ENCODE measurements at regions not wholly inside any gene's neighbourhood (a gene's known extent, or its start where the extent isn't known, plus 50 kb on each side); places are given as distances from the start of the nearest gene placed in this dataset.
"Not testable (repeated sequence)": the region's sequence is repeated elsewhere in the genome, so short reads cannot be mapped to it uniquely, and the experiment has no call there.

GRCh38 chr5:71810471-71811195, 91.6 kb downstream of the CARTPT start:
- H3K4me3 ChIP-seq, result no peak overlapping the region
- H3K27ac ChIP-seq, result no peak overlapping the region
- H3K9me3 ChIP-seq, result no peaks in the 10 kb centered on the region
- no peak for TF ChIP-seq CTCF (IDR thresholded peaks at IDR 0.05)
- no peaks in the 10 kb centered on the region for H3K4me1 ChIP-seq
- H3K36me3 ChIP-seq, result no peaks in the 10 kb centered on the region
- intact Hi-C loops (cut with DNase I; ENCODE audit: low total_unique reads), result no loop called here
- H3K27me3 ChIP-seq, result no peaks in the 10 kb centered on the region
- no peak for DNase-seq

GRCh38 chr5:71811779-71812178, 92.7 kb downstream of the CARTPT start:
- intact Hi-C loops (cut with DNase I; ENCODE audit: low total_unique reads), result no loop called here
- no peak for DNase-seq
- Histone ChIP-seq H3K36me3 (no peaks in the 10 kb centered on the region), H3K9me3 (no peaks in the 10 kb centered on the region), H3K4me3 (no peak overlapping the region), H3K27me3 (no peaks in the 10 kb centered on the region), H3K4me1 (no peaks in the 10 kb centered on the region), H3K27ac (no peak overlapping the region)
- TF ChIP-seq CTCF (IDR thresholded peaks at IDR 0.05), result no peak

- intact Hi-C loops (cut with DNase I; ENCODE audit: low total_unique reads), result no loop called here
- no peaks in the 10 kb centered on the region for H3K36me3 ChIP-seq
- no peak for TF ChIP-seq CTCF (IDR thresholded peaks at IDR 0.05)
- no peak overlapping the region for H3K27ac ChIP-seq
- peaks cover 0 to 7% (median 0%) of the 10 kb centered on the region in 3 donors for H3K9me3 ChIP-seq
- DNase-seq, result no peak
- H3K4me1 ChIP-seq, result no peaks in the 10 kb centered on the region
- no peak overlapping the region for H3K4me3 ChIP-seq
- no peaks in the 10 kb centered on the region for H3K27me3 ChIP-seq
Observed at GRCh38 chr5:71816307-71816706, 97.2 kb downstream of the CARTPT start.

- Histone ChIP-seq H3K27ac (no peak overlapping the region), H3K9me3 (peaks cover 0 to 13% (median 0%) of the 10 kb centered on the region in 3 donors), H3K4me3 (no peak overlapping the region), H3K27me3 (no peaks in the 10 kb centered on the region), H3K4me1 (no peaks in the 10 kb centered on the region), H3K36me3 (no peaks in the 10 kb centered on the region)
- no peak for TF ChIP-seq CTCF (IDR thresholded peaks at IDR 0.05)
- intact Hi-C loops (cut with DNase I; ENCODE audit: low total_unique reads), result no loop called here
- no peak for DNase-seq
Observed at GRCh38 chr5:71817891-71818290, 98.8 kb downstream of the CARTPT start.

GRCh38 chr5:71821029-71821428, 102.0 kb downstream of the CARTPT start:
- peaks cover 0 to 24% (median 0%) of the 10 kb centered on the region in 3 donors for H3K9me3 ChIP-seq
- H3K4me3 ChIP-seq, result no peak overlapping the region
- no peaks in the 10 kb centered on the region for H3K36me3 ChIP-seq
- no peak overlapping the region for H3K27ac ChIP-seq
- no peak for DNase-seq
- H3K27me3 ChIP-seq, result no peaks in the 10 kb centered on the region
- H3K4me1 ChIP-seq, result no peaks in the 10 kb centered on the region
- intact Hi-C loops (cut with DNase I; ENCODE audit: low total_unique reads), result no loop called here
- TF ChIP-seq CTCF (IDR thresholded peaks at IDR 0.05), result no peak

- intact Hi-C loops (cut with DNase I; ENCODE audit: low total_unique reads); H3K4me3 ChIP-seq; H3K27me3 ChIP-seq; DNase-seq; H3K4me1 ChIP-seq; H3K27ac ChIP-seq; H3K36me3 ChIP-seq: not testable (repeated sequence)
- H3K9me3 ChIP-seq, result peaks cover 0 to 26% (median 0%) of the 10 kb centered on the region in 3 donors
Observed at GRCh38 chr5:71822065-71822464, 103.0 kb downstream of the CARTPT start.
